ENCODE measurements at regions not wholly inside any gene's neighbourhood (a gene's known extent, or its start where the extent isn't known, plus 50 kb on each side); places are given as distances from the start of the nearest gene placed in this dataset.

DNA sequence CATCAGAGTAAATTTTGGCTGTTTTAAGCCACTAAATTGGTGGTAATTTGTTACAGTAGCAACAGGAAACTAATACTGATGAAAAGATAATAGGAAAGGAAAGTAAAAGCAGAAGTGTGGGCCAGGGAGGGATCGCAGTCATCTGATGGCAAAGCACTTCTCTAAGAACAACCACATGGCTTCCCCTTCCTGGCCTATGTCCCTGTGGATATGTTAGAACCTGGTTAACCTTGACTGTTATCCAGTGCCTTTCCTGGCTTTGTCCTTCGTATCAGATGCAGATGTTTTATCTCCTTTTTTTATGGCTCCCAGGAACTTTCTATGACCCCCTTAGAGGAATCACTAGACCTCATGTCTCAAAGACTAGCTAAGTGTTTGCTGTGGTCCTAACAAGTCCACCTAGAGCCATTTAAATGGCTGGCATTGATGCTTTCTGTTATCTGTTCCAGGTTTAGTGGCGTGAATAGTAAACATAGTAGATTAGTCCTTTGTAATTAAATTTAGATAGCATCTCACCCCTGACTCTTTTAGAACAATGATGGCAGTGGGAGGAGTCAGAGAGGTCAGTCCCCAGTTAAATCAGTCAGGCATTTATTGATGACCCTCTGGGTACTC is 79.2 kb upstream of the PHACTR2 start (continued):
- TF ChIP-seq, protein P1, sequence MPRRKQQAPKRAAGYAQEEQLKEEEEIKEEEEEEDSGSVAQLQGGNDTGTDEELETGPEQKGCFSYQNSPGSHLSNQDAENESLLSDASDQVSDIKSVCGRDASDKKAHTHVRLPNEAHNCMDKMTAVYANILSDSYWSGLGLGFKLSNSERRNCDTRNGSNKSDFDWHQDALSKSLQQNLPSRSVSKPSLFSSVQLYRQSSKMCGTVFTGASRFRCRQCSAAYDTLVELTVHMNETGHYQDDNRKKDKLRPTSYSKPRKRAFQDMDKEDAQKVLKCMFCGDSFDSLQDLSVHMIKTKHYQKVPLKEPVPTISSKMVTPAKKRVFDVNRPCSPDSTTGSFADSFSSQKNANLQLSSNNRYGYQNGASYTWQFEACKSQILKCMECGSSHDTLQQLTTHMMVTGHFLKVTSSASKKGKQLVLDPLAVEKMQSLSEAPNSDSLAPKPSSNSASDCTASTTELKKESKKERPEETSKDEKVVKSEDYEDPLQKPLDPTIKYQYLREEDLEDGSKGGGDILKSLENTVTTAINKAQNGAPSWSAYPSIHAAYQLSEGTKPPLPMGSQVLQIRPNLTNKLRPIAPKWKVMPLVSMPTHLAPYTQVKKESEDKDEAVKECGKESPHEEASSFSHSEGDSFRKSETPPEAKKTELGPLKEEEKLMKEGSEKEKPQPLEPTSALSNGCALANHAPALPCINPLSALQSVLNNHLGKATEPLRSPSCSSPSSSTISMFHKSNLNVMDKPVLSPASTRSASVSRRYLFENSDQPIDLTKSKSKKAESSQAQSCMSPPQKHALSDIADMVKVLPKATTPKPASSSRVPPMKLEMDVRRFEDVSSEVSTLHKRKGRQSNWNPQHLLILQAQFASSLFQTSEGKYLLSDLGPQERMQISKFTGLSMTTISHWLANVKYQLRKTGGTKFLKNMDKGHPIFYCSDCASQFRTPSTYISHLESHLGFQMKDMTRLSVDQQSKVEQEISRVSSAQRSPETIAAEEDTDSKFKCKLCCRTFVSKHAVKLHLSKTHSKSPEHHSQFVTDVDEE (CRISPR knock-in tag; IDR thresholded peaks at IDR 0.05), result no peak
- TF ChIP-seq CSDC2 (CRISPR knock-in tag; IDR thresholded peaks at IDR 0.05), result no peak

DNA sequence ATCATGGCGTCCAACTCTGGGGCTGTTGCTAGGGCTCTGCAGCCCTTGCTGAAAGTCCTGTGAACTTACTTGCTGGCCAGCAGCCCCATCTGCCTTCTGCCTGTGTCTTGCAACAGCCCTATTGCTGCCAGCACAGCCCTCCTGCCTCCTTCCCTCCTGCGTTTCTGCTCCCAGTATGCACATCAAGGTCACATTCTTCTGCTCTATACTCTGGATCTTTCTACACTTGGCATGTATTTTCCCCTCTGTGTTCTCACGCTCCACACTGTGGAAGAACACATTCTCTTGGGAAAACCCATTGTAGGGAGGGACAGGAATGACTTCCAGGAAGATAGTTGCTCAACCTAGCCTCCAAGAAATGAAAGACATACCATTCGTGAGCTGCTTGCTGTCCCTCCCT is 80.9 kb upstream of the PHACTR2 start:
- ATAC-seq, result no peak
- TF ChIP-seq, protein P2, sequence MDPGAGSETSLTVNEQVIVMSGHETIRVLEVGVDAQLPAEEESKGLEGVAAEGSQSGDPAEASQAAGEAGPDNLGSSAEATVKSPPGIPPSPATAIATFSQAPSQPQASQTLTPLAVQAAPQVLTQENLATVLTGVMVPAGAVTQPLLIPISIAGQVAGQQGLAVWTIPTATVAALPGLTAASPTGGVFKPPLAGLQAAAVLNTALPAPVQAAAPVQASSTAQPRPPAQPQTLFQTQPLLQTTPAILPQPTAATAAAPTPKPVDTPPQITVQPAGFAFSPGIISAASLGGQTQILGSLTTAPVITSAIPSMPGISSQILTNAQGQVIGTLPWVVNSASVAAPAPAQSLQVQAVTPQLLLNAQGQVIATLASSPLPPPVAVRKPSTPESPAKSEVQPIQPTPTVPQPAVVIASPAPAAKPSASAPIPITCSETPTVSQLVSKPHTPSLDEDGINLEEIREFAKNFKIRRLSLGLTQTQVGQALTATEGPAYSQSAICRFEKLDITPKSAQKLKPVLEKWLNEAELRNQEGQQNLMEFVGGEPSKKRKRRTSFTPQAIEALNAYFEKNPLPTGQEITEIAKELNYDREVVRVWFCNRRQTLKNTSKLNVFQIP (CRISPR knock-in tag; IDR thresholded peaks at IDR 0.05; ENCODE audit: borderline replicate concordance, low read depth), result no peak
- TF ChIP-seq ZFP30 (CRISPR knock-in tag; IDR thresholded peaks at IDR 0.05), result no peak
- TF ChIP-seq TCF4 (CRISPR knock-in tag; IDR thresholded peaks at IDR 0.05; ENCODE audit: borderline replicate concordance), result no peak

DNA sequence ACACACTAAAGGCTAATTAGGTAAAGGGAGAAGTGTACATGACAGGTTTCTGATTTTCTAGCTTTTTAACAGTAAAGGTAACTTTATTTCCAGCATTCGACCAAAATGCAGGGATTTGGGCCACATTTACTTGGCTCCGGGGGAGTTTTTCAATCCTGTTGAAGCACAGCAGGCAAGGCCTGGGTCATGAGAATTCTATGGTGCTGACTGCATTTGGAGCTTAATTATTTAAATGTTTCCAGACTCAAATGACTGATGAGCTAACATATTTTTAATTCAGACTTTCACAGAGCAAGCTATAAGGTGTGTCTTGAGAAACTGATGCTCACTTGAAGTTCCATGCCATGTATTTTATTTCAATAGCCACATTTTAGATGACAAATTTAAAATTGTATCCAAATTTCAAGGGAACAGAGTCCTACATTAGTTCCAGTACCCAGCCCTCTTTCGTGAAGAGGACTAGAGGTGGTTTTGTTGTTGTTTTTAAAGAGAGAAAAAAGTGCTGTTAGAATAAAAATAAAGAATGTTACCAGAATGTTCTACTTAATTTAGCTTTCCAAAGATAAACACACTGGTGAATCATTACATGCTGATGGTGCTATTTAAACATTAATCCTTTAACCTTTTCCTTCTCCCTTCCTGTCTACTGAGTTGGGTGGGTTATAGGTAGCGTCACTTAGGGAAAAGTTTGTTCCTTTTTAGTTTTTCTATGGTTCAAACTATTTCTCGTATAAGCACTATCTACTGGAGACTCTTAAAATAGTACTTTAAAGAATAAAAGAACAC is 82.3 kb upstream of the PHACTR2 start:
- no peak for ATAC-seq
- TF ChIP-seq SNAI2 (CRISPR knock-in tag; IDR thresholded peaks at IDR 0.05) (no peak), ZFP30 (CRISPR knock-in tag; IDR thresholded peaks at IDR 0.05) (no peak), ZNF565 (CRISPR knock-in tag; conservative IDR thresholded peaks at IDR 0.05; ENCODE audit: low read depth) (no peak), OSR1 (CRISPR knock-in tag; IDR thresholded peaks at IDR 0.05) (no peak), GLIS3 (CRISPR knock-in tag; IDR thresholded peaks at IDR 0.05) (no peak), TOX (CRISPR knock-in tag; IDR thresholded peaks at IDR 0.05; ENCODE audit: borderline replicate concordance) (no peak), TCF4 (CRISPR knock-in tag; IDR thresholded peaks at IDR 0.05; ENCODE audit: borderline replicate concordance) (no peak), ZNF70 (CRISPR knock-in tag; IDR thresholded peaks at IDR 0.05) (no peak), ZNF8 (CRISPR knock-in tag; IDR thresholded peaks at IDR 0.05) (no peak), ISL1 (CRISPR knock-in tag; IDR thresholded peaks at IDR 0.05) (no peak), ZC3H10 (CRISPR knock-in tag; IDR thresholded peaks at IDR 0.05) (no peak), ZFP3 (CRISPR knock-in tag; IDR thresholded peaks at IDR 0.05) (no peak)
- TF ChIP-seq, protein P3, sequence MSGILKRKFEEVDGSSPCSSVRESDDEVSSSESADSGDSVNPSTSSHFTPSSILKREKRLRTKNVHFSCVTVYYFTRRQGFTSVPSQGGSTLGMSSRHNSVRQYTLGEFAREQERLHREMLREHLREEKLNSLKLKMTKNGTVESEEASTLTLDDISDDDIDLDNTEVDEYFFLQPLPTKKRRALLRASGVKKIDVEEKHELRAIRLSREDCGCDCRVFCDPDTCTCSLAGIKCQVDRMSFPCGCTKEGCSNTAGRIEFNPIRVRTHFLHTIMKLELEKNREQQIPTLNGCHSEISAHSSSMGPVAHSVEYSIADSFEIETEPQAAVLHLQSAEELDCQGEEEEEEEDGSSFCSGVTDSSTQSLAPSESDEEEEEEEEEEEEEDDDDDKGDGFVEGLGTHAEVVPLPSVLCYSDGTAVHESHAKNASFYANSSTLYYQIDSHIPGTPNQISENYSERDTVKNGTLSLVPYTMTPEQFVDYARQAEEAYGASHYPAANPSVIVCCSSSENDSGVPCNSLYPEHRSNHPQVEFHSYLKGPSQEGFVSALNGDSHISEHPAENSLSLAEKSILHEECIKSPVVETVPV (CRISPR knock-in tag; IDR thresholded peaks at IDR 0.05), result no peak
- TF ChIP-seq, protein P2 (CRISPR knock-in tag; IDR thresholded peaks at IDR 0.05; ENCODE audit: borderline replicate concordance, low read depth), result no peak
- TF ChIP-seq, protein P1 (CRISPR knock-in tag; IDR thresholded peaks at IDR 0.05), result no peak
- TF ChIP-seq, protein P4, sequence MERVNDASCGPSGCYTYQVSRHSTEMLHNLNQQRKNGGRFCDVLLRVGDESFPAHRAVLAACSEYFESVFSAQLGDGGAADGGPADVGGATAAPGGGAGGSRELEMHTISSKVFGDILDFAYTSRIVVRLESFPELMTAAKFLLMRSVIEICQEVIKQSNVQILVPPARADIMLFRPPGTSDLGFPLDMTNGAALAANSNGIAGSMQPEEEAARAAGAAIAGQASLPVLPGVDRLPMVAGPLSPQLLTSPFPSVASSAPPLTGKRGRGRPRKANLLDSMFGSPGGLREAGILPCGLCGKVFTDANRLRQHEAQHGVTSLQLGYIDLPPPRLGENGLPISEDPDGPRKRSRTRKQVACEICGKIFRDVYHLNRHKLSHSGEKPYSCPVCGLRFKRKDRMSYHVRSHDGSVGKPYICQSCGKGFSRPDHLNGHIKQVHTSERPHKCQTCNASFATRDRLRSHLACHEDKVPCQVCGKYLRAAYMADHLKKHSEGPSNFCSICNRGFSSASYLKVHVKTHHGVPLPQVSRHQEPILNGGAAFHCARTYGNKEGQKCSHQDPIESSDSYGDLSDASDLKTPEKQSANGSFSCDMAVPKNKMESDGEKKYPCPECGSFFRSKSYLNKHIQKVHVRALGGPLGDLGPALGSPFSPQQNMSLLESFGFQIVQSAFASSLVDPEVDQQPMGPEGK (CRISPR knock-in tag; IDR thresholded peaks at IDR 0.05; ENCODE audit: borderline replicate concordance), result no peak
